ENCODE measurements at regions not wholly inside any gene's neighbourhood (a gene's known extent, or its start where the extent isn't known, plus 50 kb on each side); places are given as distances from the start of the nearest gene placed in this dataset.
"Not testable (repeated sequence)": the region's sequence is repeated elsewhere in the genome, so short reads cannot be mapped to it uniquely, and the experiment has no call there.

- DNase-seq, result no peak
- in situ Hi-C loops (cut with HindIII; ENCODE audit: low pct_ligation_motif_present, low pct_unique_long_range_greater_than_20kb, low sequenced_read_pairs), result no loop called here
Observed at GRCh38 chr11:101241160-101241795, 111.7 kb upstream of the PGR start.

GRCh38 chr11:101231207-101231834 is 101.7 kb upstream of the PGR start:
- in situ Hi-C loops (cut with HindIII; ENCODE audit: low pct_ligation_motif_present, low pct_unique_long_range_greater_than_20kb, low sequenced_read_pairs); DNase-seq: not testable (repeated sequence)

- in situ Hi-C loops (cut with HindIII; ENCODE audit: low pct_ligation_motif_present, low pct_unique_long_range_greater_than_20kb, low sequenced_read_pairs), result no loop called here
- no peak for DNase-seq
Observed at GRCh38 chr11:101226617-101227016, 97.0 kb upstream of the PGR start.

- DNase-seq, result no peak
- in situ Hi-C loops (cut with HindIII; ENCODE audit: low pct_ligation_motif_present, low pct_unique_long_range_greater_than_20kb, low sequenced_read_pairs), result no loop called here
Observed at GRCh38 chr11:101224221-101224620, 94.6 kb upstream of the PGR start.

GRCh38 chr11:101218091-101218490 is 88.5 kb upstream of the PGR start:
- in situ Hi-C loops (cut with HindIII; ENCODE audit: low pct_ligation_motif_present, low pct_unique_long_range_greater_than_20kb, low sequenced_read_pairs); DNase-seq: not testable (repeated sequence)

GRCh38 chr11:101216091-101216490 is 86.5 kb upstream of the PGR start:
- DNase-seq; in situ Hi-C loops (cut with HindIII; ENCODE audit: low pct_ligation_motif_present, low pct_unique_long_range_greater_than_20kb, low sequenced_read_pairs): not testable (repeated sequence)

- DNase-seq, result no peak
- in situ Hi-C loops (cut with HindIII; ENCODE audit: low pct_ligation_motif_present, low pct_unique_long_range_greater_than_20kb, low sequenced_read_pairs), result no loop called here
Observed at GRCh38 chr11:101215069-101215468, 85.5 kb upstream of the PGR start.

GRCh38 chr11:101211407-101211975 is 81.9 kb upstream of the PGR start:
- DNase-seq, result no peak
- in situ Hi-C loops (cut with HindIII; ENCODE audit: low pct_ligation_motif_present, low pct_unique_long_range_greater_than_20kb, low sequenced_read_pairs), result no loop called here

GRCh38 chr11:101202614-101203013 is 73.0 kb upstream of the PGR start:
- DNase-seq, result no peak
- in situ Hi-C loops (cut with HindIII; ENCODE audit: low pct_ligation_motif_present, low pct_unique_long_range_greater_than_20kb, low sequenced_read_pairs), result no loop called here

- no peak for DNase-seq
- in situ Hi-C loops (cut with HindIII; ENCODE audit: low pct_ligation_motif_present, low pct_unique_long_range_greater_than_20kb, low sequenced_read_pairs), result no loop called here
Observed at GRCh38 chr11:101199416-101199815, 69.8 kb upstream of the PGR start.

GRCh38 chr11:101195294-101195693 is 65.7 kb upstream of the PGR start:
- in situ Hi-C loops (cut with HindIII; ENCODE audit: low pct_ligation_motif_present, low pct_unique_long_range_greater_than_20kb, low sequenced_read_pairs), result no loop called here
- no peak for DNase-seq

GRCh38 chr11:101188801-101189200 is 59.2 kb upstream of the PGR start:
- DNase-seq, result no peak
- in situ Hi-C loops (cut with HindIII; ENCODE audit: low pct_ligation_motif_present, low pct_unique_long_range_greater_than_20kb, low sequenced_read_pairs), result no loop called here

- no peak for DNase-seq
- in situ Hi-C loops (cut with HindIII; ENCODE audit: low pct_ligation_motif_present, low pct_unique_long_range_greater_than_20kb, low sequenced_read_pairs), result no loop called here
Observed at GRCh38 chr11:101188173-101188572, 58.6 kb upstream of the PGR start.

- in situ Hi-C loops (cut with HindIII; ENCODE audit: low pct_ligation_motif_present, low pct_unique_long_range_greater_than_20kb, low sequenced_read_pairs), result no loop called here
Observed at GRCh38 chr11:101187748-101188147, 58.1 kb upstream of the PGR start.

GRCh38 chr11:101185985-101186384 is 56.4 kb upstream of the PGR start:
- in situ Hi-C loops (cut with HindIII; ENCODE audit: low pct_ligation_motif_present, low pct_unique_long_range_greater_than_20kb, low sequenced_read_pairs), result no loop called here
- no peak for DNase-seq

More at GRCh38 chr11:101187748-101188147, 58.1 kb upstream of the PGR start:
- no peak for DNase-seq

- in situ Hi-C loops (cut with HindIII; ENCODE audit: low pct_ligation_motif_present, low pct_unique_long_range_greater_than_20kb, low sequenced_read_pairs), result no loop called here
Observed at GRCh38 chr11:101182467-101182866, 52.9 kb upstream of the PGR start.

GRCh38 chr11:101180481-101180880 is 50.9 kb upstream of the PGR start:
- no peak for DNase-seq
- in situ Hi-C loops (cut with HindIII; ENCODE audit: low pct_ligation_motif_present, low pct_unique_long_range_greater_than_20kb, low sequenced_read_pairs), result no loop called here

More at GRCh38 chr11:101182467-101182866, 52.9 kb upstream of the PGR start:
- no peak for DNase-seq
